Neutrophil (primary cell): ENCODE measurements at regions not wholly inside any gene's neighbourhood (a gene's known extent, or its start where the extent isn't known, plus 50 kb on each side); places are given as distances from the start of the nearest gene placed in this dataset.
"Not testable (repeated sequence)": the region's sequence is repeated elsewhere in the genome, so short reads cannot be mapped to it uniquely, and the experiment has no call there.

Source experiments
- H3K27ac ChIP-seq: fragments of 200-600 bp; sonication (generic); 2 replicates; pipeline ENCODE4 v1.5.1; 2016; ENCODE audit warnings: mild to moderate bottlenecking, moderate library complexity
- H3K27me3 ChIP-seq: fragments of 200-600 bp; sonication (generic); 2 replicates; pipeline ENCODE4 v1.6.0; 2016; ENCODE audit warnings: mild to moderate bottlenecking
- H3K36me3 ChIP-seq: fragments of 200-600 bp; sonication (generic); 2 replicates; pipeline ENCODE4 v1.5.1; 2017
- H3K4me1 ChIP-seq, 2 experiments: fragments of 200-600 bp in 1 of 2; sonication (generic) in 1 of 2; 1 replicate in 1 of 2; 2 replicates in 1 of 2; pipeline versions ENCODE4 v1.5.1 to v1.6.1; 2013 to 2016; ENCODE audit warnings: low read depth in 1 of 2, low read length in 1 of 2, mild to moderate bottlenecking in 1 of 2, moderate library complexity in 1 of 2; ENCODE audit not compliant: control insufficient read depth in 1 of 2, insufficient read depth in 1 of 2
- H3K4me3 ChIP-seq, 2 experiments: fragments of 200-600 bp in 1 of 2; sonication (generic) in 1 of 2; 1 replicate in 1 of 2; 2 replicates in 1 of 2; pipeline ENCODE4 v1.5.1; 2013 to 2016; ENCODE audit warnings: low read depth in 1 of 2, low read length in 1 of 2, mild to moderate bottlenecking in 1 of 2, moderate library complexity in 1 of 2
- H3K9me3 ChIP-seq: fragments of 200-600 bp; sonication (generic); 2 replicates; pipeline ENCODE4 v1.5.1; 2016
- TF ChIP-seq, protein P1 (sequence below): fragments of 200-600 bp; sonication (generic); IDR thresholded peaks from 2 replicates; pipeline ENCODE4 v1.5.1; 2016; ENCODE audit warnings: antibody characterized with exemption

DNA sequence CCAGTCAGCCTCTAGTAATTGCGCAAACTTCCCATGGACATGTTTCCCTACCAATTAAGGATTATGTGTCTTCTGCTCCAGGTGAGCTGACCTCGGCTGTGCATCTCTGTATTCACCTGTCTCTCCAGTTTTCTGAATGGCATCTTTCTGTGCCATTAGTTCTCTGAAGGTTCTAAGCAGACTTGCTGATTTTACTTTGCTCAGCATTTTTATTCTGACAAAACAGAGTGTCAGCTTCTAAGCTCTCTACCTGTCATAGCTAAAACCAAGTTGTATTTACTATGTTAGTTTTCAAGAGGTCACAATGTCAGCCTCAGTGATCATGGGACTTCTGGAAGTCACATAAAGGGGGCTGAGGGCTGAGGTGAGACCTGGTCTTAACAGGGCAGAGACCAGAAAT is 116.0 kb upstream of the HSFY2 start:
- TF ChIP-seq, protein P1, sequence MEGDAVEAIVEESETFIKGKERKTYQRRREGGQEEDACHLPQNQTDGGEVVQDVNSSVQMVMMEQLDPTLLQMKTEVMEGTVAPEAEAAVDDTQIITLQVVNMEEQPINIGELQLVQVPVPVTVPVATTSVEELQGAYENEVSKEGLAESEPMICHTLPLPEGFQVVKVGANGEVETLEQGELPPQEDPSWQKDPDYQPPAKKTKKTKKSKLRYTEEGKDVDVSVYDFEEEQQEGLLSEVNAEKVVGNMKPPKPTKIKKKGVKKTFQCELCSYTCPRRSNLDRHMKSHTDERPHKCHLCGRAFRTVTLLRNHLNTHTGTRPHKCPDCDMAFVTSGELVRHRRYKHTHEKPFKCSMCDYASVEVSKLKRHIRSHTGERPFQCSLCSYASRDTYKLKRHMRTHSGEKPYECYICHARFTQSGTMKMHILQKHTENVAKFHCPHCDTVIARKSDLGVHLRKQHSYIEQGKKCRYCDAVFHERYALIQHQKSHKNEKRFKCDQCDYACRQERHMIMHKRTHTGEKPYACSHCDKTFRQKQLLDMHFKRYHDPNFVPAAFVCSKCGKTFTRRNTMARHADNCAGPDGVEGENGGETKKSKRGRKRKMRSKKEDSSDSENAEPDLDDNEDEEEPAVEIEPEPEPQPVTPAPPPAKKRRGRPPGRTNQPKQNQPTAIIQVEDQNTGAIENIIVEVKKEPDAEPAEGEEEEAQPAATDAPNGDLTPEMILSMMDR = no peak
- Histone ChIP-seq H3K36me3 (no peaks in the 10 kb centered on the region), H3K27ac (no peak overlapping the region), H3K4me3 (no peak overlapping the region), H3K9me3 (no peaks in the 10 kb centered on the region), H3K4me1 (no peaks in the 10 kb centered on the region), H3K27me3 (no peaks in the 10 kb centered on the region)

DNA sequence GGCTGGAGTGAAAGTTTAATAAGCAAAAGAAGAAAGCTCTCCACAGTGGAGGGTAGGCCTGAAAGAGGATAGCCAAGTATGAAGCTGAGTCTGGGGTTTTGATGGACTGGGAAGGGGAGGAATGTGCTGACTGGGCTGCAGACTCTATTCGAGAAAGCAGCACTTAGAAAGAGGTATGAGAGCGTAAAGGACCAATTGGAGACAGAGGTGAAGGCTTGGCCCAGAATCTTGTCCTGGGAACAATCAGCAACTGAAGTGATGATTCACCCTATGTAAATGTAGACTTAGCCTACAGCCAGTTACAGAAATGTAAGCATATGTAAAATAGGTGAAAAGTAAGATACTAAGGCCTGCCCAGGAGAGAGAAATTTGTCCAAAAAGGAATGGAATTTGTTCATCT is 111.2 kb upstream of the HSFY2 start:
- Histone ChIP-seq H3K27ac (no peak overlapping the region), H3K4me1 (no peaks in the 10 kb centered on the region), H3K27me3 (no peaks in the 10 kb centered on the region), H3K9me3 (no peaks in the 10 kb centered on the region), H3K4me3 (no peak overlapping the region), H3K36me3 (no peaks in the 10 kb centered on the region)
- TF ChIP-seq, protein P1 = no peak

DNA sequence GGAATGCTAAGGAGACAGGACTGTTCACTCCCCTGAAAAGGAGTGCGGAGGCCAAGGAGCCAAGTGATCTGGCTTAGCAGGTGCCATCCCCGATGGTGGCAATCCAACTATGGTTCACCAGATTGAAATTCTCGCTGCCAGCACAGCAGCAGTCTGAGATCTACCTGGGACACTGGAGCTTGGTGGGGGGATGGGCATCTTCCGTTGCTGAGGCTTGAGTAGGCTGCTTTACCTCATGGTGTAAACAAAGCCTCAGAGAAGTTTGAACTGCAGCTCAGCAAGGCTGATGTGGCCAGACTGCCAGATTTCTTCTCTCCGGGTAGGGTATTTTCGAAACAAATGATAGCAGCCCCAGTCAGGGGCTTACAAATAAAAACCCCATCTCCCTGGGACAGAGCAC is 95.6 kb upstream of the HSFY2 start:
- H3K27ac ChIP-seq, H3K27me3 ChIP-seq, H3K4me1 ChIP-seq, H3K4me3 ChIP-seq, H3K9me3 ChIP-seq, H3K36me3 ChIP-seq: not testable (repeated sequence)

DNA sequence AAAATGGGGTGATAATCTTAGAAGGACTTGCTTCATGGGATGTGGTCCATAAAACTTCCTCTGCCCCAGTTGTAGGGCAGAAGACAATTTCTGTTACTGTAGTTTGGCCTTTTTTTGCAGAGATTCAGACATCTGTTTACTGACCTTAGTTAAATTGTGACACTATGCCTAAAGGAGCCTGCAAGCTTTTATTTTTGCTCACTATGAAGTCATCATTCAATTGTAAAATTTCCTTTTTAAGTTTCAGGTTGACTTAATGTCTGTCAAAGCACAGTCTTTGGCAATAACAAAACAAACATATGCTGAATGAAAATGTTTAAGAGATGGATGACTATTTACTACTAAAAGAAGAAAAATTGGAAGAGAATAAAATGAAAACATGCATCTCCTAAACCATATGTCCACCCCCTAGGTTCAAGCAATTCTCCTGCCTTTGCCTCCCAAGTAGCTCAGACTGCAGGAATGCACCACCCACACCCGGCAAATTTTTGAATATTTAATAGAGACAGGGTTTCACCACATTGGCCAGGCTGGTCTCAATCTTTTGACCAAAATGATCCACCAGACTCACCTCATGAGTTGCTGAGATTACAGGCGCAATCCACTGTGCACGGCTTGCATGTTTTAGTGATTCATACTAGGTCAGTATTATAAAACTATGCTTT is 93.5 kb upstream of the HSFY2 start:
- H3K4me3 ChIP-seq, H3K27me3 ChIP-seq, H3K9me3 ChIP-seq, H3K36me3 ChIP-seq, H3K27ac ChIP-seq, H3K4me1 ChIP-seq: not testable (repeated sequence)

DNA sequence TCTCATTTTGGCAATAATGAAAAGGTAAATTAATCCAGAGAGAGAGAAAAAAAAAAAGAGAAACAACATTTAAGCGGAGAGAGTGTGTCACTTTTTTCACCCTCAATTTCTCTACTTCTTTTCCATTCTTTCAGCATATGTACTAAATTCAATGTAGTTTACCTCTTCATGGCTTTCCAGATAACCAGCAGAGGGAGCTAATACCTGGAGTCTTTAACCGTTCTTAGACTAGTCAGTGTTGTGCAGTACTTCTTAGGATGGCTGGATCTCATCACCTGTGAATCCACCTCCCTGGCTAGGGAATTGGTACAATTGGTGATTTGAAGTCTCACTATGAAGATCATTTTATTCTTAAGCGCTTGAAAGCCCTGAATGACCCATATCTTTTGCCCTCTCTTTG is 87.3 kb upstream of the HSFY2 start:
- not testable (repeated sequence) for H3K27me3 ChIP-seq, H3K4me1 ChIP-seq, H3K36me3 ChIP-seq, H3K4me3 ChIP-seq, H3K27ac ChIP-seq, H3K9me3 ChIP-seq

DNA sequence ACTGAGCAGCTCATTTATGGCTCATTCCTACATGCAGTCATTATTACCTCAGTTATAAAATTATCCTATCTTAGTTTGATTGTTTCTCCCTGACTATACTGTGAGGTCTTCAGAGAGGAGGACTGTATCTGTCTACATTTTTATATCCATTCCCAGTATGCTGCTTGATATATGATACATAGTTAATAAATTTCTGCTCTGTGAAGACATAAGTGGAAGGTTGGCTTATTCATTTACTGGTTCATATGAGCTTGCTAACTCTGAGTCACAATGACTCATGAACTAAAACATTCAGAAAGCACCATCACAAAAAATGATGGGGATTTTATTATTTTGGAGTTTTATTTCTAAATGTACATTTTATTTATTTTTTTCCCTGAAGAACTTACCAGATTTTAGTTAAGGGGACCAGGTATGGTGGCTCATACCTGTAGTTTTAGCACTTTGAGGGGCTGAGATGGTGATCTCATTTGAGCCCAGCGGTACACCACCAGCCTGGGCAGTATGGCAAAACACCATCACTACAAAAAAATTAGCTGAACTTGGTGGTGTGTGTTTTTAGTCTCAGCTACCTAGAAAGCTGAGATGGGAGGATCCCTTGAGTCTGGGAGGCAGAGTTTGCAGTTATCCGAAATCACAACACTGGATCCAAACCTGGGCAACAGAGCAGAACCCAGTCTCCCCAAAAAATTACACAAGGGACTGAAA is 85.1 kb upstream of the HSFY2 start:
- H3K36me3 ChIP-seq, H3K27me3 ChIP-seq: not testable (repeated sequence)

DNA sequence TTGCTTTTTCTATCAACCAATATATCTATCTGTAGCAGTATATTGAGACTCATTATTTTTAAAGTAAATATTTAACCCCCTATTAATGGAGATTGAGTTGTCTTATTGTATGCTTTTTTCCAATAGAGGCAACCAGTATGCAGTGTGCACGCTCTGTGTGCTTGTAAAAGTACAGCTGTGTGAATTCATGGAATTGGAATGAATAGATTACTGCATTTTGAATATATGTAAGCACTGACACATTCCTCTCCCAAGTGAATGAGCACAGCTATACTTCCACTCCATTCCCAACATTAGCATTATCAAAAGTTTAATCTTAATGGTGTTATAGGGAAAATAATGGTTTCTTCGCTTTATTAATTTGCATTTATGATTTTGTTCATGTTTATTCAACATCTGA is 81.6 kb upstream of the HSFY2 start:
- not testable (repeated sequence) for H3K4me1 ChIP-seq, H3K27me3 ChIP-seq, H3K9me3 ChIP-seq, H3K27ac ChIP-seq, H3K4me3 ChIP-seq, H3K36me3 ChIP-seq

More for the DNA sequence above, 85.1 kb upstream of the HSFY2 start:
- not testable (repeated sequence) for H3K27ac ChIP-seq, H3K4me3 ChIP-seq, H3K9me3 ChIP-seq, H3K4me1 ChIP-seq

DNA sequence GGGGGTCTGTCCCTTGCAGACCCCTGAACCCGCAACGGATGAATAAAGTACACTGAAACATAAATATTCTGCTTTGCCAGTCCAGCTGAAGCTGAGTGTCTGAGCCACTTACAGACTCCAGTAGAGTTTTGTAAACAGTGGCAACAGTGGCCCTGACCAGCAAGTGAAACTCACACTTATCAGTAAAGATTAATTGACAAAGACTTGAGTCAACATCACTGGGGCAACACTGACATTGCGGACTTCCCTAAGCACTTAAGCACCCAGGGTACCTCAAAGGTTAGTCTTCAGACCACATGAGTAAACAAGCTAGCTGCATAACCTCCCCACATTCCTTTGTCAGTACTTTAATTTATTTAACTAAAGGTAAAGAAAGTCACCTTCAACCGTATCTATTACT is 79.8 kb upstream of the HSFY2 start:
- H3K4me3 ChIP-seq, H3K4me1 ChIP-seq, H3K9me3 ChIP-seq, H3K36me3 ChIP-seq, H3K27ac ChIP-seq, H3K27me3 ChIP-seq: not testable (repeated sequence)

DNA sequence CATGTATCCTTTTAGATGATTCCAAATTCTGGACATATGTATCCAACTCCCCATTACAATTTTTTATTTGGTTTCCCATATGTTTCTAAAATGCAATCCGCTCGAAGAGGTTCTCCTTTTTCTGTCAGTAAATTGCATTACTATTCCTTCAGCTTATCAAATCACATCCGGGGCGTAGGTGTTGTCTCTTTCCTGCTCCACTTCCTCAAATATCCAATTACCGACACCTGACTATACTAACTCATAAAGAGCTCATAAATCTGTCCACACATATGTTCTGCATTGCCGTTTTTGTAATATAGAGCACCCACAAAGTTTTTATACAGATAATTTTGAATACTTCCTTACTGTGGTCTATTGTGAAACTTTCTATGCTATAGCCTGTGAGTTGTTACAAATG is 63.1 kb upstream of the HSFY2 start:
- not testable (repeated sequence) for H3K27me3 ChIP-seq, H3K36me3 ChIP-seq, H3K4me1 ChIP-seq, H3K27ac ChIP-seq, H3K4me3 ChIP-seq, H3K9me3 ChIP-seq
